NOMO-1 (cell line): ENCODE measurements at regions not wholly inside any gene's neighbourhood (a gene's known extent, or its start where the extent isn't known, plus 50 kb on each side); places are given as distances from the start of the nearest gene placed in this dataset.

Experiments
- DNase-seq, 2 experiments: peaks; one replicate each; lab custom pipeline; 2025; ENCODE audit not compliant: unreplicated experiment in 2 of 2; lab: John Stamatoyannopoulos, UW

GRCh38 chrX:71000139-71000538 is 68.0 kb downstream of the SNX12 start:
- DNase-seq, result no peak

GRCh38 chrX:70998411-70999027 is 67.6 kb upstream of the SLC7A3 start:
- peak in 1 of 2 experiments; percentile 0 for DNase-seq

- no peak for DNase-seq
Observed at GRCh38 chrX:70995338-70995737, 64.4 kb upstream of the SLC7A3 start.

GRCh38 chrX:70988425-70988824 is 57.5 kb upstream of the SLC7A3 start:
- no peak for DNase-seq
